HUDEP-2 (cell line): ENCODE measurements at regions not wholly inside any gene's neighbourhood (a gene's known extent, or its start where the extent isn't known, plus 50 kb on each side); places are given as distances from the start of the nearest gene placed in this dataset.

Experiments used
- DNase-seq, 76 experiments: peaks; one replicate each; lab custom pipeline; 2025; ENCODE audit not compliant: unreplicated experiment in 76 of 76; lab: John Stamatoyannopoulos, UW

DNA sequence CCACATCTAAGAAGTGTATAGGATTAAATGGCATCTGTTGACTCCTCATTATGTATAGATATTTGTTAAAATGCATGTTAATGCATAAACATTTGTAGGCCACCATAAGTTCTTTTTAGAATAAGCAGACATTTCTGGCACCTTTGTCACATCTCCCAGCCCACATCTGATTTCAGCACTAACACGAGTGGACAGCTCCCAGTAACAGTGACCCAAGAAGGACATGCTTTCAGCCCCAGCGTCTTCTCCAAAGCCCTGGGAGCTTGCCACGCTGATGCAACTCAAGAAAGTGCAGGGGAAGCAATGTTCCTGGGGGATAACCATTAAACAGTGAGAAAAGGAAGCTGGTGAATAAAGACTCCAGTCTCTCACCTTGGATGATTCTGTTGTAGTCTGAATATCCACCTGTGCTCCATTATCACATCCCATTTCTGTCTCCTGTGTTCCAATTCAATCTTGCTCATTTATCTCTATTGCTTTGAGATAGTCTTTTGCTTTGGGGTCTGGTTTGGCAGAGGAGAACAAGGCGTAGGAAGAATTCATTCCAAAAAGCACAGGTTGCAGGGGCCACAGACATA, 182.6 kb upstream of the THSD7B start:
- peak in 23 of 76 experiments; percentile 1 to 28 (median 6) for DNase-seq

DNA sequence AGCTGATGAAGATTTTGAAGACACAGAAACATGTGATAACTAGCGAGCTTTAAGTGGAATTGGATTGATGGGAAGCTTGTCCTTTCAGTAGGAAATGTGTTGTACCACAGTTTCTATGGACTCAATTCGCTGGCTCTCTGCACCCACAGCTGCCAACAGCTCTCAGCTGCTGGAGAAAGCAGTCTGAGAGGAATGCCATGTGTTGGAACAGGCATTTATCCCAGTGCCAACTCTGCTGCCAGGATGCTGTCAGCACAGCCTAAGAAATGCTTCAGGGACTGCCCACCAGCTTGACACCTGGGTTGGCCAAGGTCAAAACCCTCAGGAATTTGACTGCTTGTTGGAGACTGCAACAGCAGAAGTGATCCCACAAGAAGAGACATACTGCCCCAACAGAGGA, 193.0 kb upstream of the THSD7B start:
- no peak for DNase-seq

DNA sequence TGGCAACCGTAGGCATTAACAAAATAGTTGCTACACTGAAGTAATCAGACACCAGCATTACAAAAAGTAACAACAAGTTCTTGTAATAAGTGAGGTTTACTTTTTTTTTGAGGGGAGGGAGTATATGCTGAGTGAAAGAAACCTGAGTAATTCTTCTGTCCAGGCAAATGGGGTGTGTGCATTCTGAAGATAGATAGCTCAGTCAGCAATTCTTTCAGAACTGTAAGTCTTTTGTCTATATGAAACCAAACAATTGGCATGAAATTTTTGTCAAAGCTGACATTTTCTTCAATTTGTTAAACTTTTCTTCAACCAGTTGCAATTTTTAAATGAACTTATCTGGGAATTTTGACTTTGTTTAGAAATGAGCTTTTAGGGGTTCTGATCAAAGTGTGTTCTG, 208.1 kb upstream of the THSD7B start:
- no peak for DNase-seq

DNA sequence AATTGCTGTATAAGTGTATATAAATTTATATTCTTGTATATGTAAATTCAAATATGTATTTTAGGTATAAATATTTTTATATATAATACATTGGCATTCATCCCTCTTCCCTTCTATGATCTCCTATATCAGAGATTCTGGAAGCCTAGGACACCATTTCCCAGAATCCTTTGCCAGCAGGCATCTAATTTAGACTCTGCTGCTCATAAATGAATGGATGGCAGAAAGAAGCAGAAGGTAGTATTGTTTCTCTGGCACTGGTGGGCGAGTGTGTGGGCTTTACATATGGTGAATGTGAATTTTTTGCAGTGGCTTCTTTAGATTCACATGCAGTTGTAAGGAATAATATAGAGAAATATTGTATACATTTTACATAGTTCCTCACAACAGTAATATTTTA, 215.2 kb upstream of the THSD7B start:
- no peak for DNase-seq

DNA sequence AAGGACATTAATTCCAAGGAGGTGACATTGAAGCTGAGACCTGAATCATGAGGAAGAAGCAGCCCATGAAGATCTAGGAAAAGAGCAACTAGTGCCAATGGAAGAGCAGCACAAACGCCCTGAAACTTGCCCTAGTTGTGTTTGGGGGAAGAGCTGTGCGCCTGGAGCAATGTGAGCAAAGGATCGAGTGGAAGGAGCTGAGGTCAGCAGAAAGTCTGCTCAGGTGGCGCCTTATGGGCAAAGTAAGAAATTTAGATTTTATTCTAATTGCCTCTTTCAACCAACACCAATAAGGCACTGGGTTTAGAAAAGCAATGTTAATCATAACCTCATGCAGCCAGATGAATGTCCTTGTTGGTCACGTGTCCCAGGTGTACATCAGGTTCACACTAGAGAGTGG, 226.0 kb upstream of the THSD7B start:
- DNase-seq: no peak

DNA sequence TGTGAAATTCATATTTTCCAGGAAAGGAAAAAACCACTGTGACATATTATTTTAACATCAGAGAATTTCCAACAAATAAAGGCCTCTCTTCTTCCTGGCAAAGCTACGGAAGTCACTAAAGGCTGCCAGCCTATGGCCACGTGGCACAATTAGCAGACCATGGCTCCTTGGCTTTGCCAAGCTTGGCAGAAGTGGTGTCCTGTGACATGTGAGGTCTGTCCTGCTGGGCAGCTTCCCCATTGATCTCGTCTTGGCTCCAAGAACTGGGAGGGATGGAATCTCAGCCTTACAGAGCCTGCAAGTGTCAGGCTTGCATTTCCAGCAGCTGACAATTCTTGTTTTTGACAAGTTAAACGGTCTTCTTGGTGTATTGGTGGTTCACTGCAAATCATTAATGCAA, 226.9 kb upstream of the THSD7B start:
- DNase-seq: no peak

DNA sequence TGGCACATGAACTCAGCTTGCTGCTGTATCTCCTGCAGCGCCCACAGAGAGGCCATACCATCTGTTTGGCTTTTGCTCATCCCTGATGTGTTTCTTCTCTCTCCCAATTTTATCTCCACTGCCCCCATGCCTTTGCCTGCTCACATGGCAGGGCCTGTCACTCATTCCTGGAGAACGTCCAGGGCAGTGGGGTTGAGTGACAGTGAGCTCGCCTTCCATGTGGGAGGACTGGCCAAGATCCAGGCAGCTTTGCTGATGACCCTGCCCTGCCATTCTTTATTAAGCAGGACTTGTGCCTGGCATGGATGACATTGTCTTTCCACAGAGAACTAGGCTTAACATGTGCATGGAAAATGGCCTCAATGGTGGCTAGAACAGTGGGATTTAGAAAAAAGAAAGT, 230.5 kb upstream of the THSD7B start:
- no peak for DNase-seq

DNA sequence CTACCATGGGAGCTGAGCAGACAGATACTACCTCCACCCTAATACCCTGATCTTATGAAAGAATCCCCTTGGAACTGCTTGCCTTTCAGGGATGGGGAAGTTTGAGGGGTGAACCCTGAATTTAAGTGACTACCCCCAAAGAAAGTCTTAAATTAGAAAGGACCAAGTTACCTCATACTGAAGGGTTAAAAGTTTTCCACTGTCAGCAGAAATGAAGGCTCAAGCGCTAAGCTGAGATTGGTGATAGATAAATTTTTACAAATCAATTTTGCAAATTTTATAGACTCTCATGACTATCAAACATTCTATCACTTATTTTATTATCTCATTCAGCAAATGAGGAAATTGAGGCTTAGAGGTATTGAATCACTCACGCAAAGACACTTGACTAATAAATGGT, 233.2 kb upstream of the THSD7B start:
- DNase-seq: no peak

DNA sequence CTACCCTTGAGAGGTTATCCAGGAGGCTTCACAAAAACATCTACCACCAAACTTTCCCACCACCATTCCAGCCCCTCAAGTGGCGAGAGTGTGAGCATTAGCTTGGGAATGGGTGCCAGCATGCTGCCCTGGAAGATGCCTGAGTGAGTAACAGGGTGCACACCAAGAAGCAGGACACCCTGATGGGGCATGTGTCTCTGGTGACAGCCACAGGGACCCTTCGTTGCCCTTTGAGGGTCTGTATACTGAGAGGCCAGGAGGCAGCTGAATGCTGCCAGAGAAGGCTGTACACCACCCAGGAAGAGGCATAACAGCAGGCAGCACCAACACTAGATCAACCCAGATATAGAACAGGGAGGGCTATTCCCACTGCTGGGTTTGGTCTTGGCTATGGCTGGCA, 233.6 kb upstream of the THSD7B start:
- no peak for DNase-seq

DNA sequence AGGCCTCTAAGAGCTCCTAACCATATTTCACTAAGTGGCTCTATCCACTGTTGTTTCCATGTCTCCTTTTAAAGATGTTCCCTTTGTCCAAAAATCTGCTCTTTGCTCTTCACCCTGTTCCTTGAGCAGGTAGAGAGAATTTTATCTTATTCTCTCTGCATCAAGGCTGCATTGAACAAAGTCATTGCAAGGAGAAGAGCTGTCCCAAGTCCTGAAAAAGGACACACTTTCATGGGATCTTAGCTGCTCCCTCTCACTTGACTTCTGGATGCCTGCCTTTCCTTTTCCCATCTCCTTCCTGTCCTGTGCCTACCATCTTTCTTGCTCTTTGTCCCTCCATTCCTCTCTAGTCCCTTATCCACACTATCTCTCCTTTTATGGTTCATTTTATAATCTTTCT, 235.2 kb upstream of the THSD7B start:
- DNase-seq: no peak

DNA sequence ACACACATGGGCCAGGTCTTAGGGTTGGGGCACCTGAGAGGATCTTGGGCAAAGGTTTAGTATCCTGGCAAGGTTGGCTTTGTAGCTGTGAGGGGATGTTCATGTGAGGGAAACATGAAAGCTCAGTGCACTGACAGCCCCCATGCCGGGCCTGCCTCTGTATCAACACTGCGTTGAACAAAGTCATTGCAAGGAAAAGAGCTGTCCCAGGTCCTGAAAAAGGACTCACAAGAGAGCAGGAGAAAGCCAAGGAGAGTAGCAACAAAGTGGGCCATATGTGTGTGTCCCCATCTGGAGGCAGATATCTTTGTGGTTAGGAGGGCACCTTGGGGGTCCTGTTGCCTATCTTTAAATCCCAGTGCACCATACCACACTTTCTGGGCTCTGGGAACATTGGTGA, 237.8 kb upstream of the THSD7B start:
- peak in 15 of 76 experiments; percentile 1 to 41 (median 12) for DNase-seq

DNA sequence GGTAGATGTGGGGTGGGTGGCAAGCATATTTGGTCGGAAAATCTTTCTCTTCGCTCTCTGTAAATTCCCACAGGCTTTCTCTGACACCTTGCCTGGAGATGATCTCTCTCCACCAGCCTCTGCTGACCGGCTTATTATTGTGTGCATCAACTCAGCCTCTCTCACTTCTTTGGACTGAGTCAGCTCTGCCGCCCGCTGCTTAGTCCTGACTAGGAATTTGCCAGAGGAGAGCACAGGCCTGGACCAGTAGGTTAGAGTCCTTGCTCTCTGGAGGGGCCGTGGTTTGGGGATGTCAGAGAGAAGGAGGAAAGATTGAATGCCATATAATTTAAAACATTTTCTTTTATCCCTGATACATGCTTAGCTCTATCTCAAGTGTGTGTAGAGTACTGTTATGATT, 242.6 kb upstream of the THSD7B start:
- no peak for DNase-seq

DNA sequence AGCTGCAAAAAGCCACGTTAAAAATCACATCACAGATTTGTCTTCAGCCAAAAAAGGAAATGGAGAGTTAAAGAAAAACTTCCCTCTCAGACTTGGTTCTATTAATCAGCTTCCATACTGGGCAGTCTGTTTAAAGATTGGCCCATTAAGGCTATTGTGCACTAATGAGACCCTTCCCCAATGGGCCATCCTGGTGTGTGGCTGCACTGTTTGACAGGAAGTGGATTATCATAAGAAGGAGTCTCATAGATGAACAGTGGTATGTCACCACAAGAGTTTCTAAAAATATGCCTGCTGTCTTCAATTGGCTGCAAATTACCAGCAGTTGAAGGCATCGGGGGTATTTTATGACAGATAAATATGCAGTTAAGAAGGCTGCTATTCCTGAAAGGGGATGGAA, 247.6 kb upstream of the THSD7B start:
- DNase-seq: no peak

DNA sequence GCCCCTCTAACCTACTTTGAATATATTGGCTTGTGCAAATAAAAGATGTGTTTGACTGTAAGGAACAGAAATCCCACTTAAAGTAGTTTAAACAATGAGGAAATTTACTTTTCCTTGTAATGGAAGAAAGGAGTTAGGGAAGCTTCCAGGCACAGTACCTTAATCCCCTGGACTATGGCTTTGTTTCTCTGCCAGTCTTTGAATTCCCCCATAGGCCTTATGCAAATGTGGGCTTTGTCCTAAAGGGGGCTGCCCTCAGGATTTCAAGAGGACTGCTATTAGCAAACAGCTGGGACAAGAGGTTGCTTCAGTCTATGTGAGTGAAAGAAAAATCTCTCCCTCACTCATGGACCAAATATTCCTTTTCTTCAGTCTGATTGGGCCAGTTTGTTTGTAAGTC, 255.1 kb upstream of the THSD7B start:
- no peak for DNase-seq

DNA sequence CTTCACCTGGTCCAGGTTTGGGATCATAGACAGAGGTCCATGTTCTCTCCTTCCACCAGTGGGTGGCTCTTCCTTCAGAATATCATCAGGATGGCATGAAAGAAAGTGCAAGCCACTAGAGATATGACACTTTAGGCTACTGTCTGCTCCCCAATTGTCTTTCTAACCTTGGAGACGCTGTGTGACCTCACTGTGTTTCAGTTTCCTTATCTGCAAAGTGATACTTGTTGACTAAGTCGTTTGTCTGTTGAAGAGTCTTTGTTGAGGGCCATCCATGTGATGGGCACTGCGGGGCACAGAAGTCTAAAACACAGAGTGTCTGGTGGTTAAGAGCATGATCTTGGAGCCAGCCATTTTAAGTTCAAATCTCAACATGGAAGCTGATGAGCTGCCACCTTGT, 259.9 kb upstream of the THSD7B start:
- no peak for DNase-seq

DNA sequence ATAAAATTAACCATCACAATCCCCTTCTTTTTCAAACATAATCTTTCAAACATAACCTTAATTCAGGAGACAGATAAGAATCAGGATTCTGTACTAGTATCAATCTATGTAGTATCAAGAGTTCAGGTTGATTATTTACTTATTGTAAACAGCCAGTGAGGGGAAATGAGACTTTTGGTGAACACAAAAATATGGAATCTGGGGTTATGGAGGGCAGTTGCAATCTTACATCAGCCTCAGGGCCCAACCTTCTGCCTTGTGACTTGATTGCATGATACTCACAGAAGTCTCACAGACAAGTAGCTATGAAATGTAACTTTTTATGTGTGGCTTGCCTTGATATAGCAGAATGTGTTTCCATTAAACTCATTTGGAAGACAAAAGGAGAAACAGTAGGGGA, 262.7 kb upstream of the THSD7B start:
- DNase-seq: no peak

DNA sequence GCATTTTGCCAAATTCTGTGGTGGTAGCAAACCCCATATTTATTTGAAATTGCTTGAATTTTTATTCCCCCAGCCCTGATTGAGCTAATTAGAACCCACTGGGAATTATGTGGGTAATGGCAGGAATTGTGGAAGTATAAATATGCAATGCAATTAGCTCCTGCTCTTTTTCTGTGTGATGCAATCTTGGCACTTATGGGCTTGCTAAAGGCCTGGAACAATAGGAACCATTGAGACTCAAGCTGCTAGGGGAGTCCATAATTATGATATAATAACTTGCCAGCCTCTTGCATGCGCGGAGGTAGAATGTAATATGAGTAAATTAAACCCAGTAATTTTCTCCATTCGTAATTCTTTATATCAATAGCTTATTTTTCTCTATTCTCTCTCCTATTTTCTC, 267.6 kb upstream of the THSD7B start:
- DNase-seq: no peak

DNA sequence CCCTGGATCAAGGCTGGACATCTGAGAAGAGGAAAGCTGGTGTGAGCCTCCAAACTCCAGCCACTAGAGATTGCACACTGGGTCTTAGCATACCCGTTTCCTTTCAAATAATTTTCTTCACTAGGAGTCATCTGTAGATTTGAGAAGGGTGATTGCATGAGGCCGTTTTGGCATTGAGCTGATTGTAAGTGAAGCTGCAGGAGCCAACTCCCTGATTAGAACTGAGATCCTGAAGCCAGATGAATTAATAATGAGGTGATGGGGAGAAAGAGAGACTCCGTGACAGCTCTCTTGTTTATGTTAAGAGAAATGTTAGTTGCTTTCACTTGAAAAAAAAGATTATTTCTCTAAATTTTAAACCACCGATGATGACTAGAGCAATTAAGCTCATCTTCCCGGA, 268.4 kb upstream of the THSD7B start:
- no peak for DNase-seq

DNA sequence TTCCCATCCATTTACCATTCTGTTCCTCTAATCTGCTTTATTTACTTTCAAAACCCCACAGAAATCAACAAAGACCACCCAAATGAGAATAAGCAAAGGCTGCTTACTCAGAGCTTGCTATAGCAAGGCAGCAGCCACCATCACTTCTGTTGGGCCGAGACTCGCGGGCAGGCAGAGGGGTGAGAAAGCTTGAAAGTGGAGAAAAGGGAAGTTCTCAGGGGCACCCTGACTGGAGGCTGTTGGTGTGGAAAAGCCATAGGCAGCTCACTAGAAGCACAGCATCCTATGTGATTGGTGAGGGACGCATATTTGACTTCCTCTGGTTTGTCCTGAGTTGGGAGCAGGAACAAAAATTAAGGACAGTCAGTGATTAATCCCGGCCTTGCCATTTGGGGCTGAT, 269.7 kb upstream of the THSD7B start:
- no peak for DNase-seq

DNA sequence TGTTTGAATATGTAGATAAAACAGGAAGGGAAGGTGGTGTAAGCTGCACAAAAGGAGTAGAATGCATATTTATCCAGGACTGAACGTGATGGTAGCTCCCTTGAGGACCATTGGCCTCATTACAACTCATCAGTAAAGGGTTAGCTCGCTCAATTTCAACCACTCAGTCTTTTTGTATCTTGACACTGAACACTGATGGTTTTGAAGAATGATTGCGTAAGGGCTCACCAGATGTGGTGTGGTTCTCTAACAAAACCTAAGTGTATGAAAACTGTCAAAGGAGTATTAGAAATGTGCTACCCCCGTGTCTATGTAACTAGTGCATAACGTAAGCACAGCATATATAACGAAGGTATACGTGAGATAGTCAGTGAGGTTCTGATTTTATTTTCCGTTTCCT, 272.4 kb upstream of the THSD7B start:
- DNase-seq: no peak

DNA sequence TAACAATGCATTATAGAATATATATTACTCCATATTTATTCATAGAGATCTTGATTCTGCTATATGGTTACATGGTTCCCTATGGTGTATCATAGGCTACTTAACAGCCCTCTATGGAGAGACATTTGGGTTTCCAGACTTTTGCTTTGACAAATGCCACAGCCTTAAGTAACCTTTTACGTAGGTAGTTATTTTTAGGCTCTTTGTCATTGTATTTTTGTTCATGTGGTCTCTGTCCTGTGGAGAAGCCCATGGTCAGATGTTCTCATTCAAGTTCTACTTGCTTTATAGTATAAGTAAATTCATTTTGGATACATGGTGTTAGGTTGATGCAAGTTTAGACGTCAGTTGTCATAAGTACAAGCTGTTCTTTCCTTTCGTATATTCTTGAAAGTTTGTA, 275.2 kb upstream of the THSD7B start:
- no peak for DNase-seq

DNA sequence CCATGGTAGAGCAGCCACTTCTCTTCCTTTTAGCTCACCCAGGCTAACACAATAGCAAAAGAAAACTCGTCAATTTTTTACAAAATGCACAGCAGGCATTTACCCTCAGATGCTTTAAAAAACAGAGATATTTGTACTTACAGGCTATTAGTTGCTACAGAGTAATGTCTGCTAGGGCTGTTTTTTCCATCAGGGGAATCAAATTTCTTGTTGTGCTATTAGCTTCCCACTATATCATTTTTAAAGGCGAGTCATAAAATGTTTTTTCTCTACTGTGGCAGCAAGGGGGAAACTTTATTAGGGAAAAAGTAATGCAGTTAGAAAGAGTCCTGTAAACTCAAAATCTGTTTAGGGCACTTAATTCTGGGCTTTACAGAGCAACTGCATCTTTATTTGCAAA, 277.9 kb upstream of the THSD7B start:
- DNase-seq: no peak

DNA sequence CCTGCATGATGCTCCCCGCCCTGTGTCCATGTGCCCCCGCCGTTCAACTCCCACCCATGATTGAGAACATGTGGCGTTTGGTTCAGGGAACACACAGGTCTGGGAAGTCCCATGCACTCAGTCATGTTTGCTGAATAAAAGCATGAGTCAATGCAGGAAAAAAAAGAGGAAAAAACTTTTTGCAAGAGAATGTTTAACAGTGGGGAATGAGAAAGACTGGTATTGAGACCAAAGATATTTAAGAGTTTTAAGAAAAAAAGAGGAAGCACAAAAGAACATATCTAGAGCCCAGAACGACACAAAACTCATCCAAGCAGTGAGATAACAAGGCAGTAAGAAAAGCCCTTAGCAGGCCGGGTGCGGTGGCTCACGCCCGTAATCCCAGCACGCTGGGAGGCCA, 279.2 kb upstream of the THSD7B start:
- DNase-seq: no peak

DNA sequence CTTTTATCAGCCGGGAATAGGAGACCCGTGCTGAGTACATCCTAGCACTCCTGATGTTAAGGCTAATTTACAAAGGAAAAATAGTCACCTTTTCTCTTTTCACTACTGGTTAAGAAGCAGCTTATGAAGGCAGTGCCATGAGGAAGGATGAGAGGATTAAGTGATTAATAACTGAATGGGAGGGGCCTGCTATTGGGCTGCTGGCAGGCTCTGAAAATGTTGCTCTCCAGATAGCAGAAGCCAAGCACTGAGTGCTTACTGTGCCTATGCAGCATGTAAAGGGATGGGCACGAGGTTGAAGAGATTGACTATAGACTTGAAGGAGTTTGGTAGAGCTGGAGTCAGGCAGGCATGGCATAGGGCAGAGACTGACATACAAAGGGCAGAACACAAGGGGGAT, 282.4 kb upstream of the THSD7B start:
- DNase-seq: no peak
